Tibial nerve (tissue), 4 donors: ENCODE measurements at regions not wholly inside any gene's neighbourhood (a gene's known extent, or its start where the extent isn't known, plus 50 kb on each side); places are given as distances from the start of the nearest gene placed in this dataset.

Source experiments
- CTCF ChIP-seq, 5 experiments: fragments of 200-600 bp in 3 of 5; fragments of 450-650 bp in 2 of 5; sonication (generic) in 3 of 5; IDR thresholded peaks; one replicate each; pipeline ENCODE4 v1.5.1; 2016 to 2019; ENCODE audit warnings: antibody characterized with exemption in 5 of 5, mild to moderate bottlenecking in 3 of 5, moderate library complexity in 2 of 5
- EP300 ChIP-seq, 2 donors: sonication (generic); formaldehyde crosslinking; IDR thresholded peaks; one replicate each; pipeline ENCODE4 v1.6.1; 2017; ENCODE audit warnings: antibody characterized with exemption in 2 of 2, mild to moderate bottlenecking in 1 of 2
- POLR2A ChIP-seq, 2 donors: fragments of 450-650 bp; IDR thresholded peaks; one replicate each; pipeline ENCODE4 v1.6.1; 2017; ENCODE audit warnings: antibody characterized with exemption in 2 of 2, mild to moderate bottlenecking in 2 of 2, moderate library complexity in 2 of 2

- TF ChIP-seq POLR2A (IDR thresholded peaks at IDR 0.05) (no peak), CTCF (IDR thresholded peaks at IDR 0.05) (no peak), EP300 (IDR thresholded peaks at IDR 0.05) (no peak)
These were observed 118.0 kb upstream of the POU3F2 start for GRCh38 chr6:98716341-98716740.
